DOHH2 (cell line): ENCODE measurements at regions not wholly inside any gene's neighbourhood (a gene's known extent, or its start where the extent isn't known, plus 50 kb on each side); places are given as distances from the start of the nearest gene placed in this dataset.
"Not testable (repeated sequence)": the region's sequence is repeated elsewhere in the genome, so short reads cannot be mapped to it uniquely, and the experiment has no call there.

ENCODE experiments used
- CTCF ChIP-seq: fragments of 200-600 bp; sonication (generic); IDR thresholded peaks from one replicate; pipeline ENCODE4 v1.5.1; 2014; ENCODE audit warnings: antibody characterized with exemption, mild to moderate bottlenecking, low read depth, low read length; ENCODE audit not compliant: poor library complexity, severe bottlenecking
- EZH2phosphoT487 ChIP-seq: fragments of 200-600 bp; sonication (generic); IDR thresholded peaks from 2 replicates; pipeline ENCODE4 v1.6.1; 2017; ENCODE audit warnings: borderline replicate concordance, mild to moderate bottlenecking, antibody characterized with exemption, low read length, moderate library complexity, mixed read lengths

GRCh38 chr14:84341867-84342266 is 1188.1 kb upstream of the FLRT2 start:
- TF ChIP-seq CTCF, EZH2phosphoT487: not testable (repeated sequence)
